SK-N-SH treated with all-trans-retinoic acid at 6 μM for 48 hours (cell line): ENCODE measurements at regions not wholly inside any gene's neighbourhood (a gene's known extent, or its start where the extent isn't known, plus 50 kb on each side); places are given as distances from the start of the nearest gene placed in this dataset.

ENCODE experiments used
- ARNTL ChIP-seq: fragments of 450-650 bp; formaldehyde crosslinking; IDR thresholded peaks from 2 replicates; pipeline ENCODE4 v1.5.0; 2020; ENCODE audit warnings: low read depth, mild to moderate bottlenecking, moderate library complexity, borderline replicate concordance
- BACH2 ChIP-seq: fragments of 250-450 bp; sonication (Bioruptor Pico); IDR thresholded peaks from 2 replicates; pipeline ENCODE4 v1.9.0; 2021; ENCODE audit warnings: mild to moderate bottlenecking, borderline replicate concordance
- CREB5 ChIP-seq: fragments of 250-450 bp; sonication (Bioruptor Pico); IDR thresholded peaks from 2 replicates; pipeline ENCODE4 v1.5.1; 2020; ENCODE audit warnings: low read depth, mild to moderate bottlenecking, moderate library complexity
- CSDC2 ChIP-seq: fragments of 250-450 bp; sonication (Bioruptor Pico); IDR thresholded peaks from 2 replicates; pipeline ENCODE4 v1.5.0; 2020; ENCODE audit warnings: mild to moderate bottlenecking, moderate library complexity
- GLIS3 ChIP-seq: fragments of 250-450 bp; sonication (Bioruptor Pico); IDR thresholded peaks from 2 replicates; pipeline ENCODE4 v1.5.0; 2020; ENCODE audit warnings: mild to moderate bottlenecking, moderate library complexity
- PPARA ChIP-seq: fragments of 250-450 bp; sonication (Bioruptor Pico); IDR thresholded peaks from 2 replicates; pipeline ENCODE4 v1.5.0; 2020; ENCODE audit warnings: mild to moderate bottlenecking, borderline replicate concordance
- TOX ChIP-seq: fragments of 250-450 bp; sonication (Bioruptor Pico); IDR thresholded peaks from 2 replicates; pipeline ENCODE4 v1.8.0; 2021; ENCODE audit warnings: mild to moderate bottlenecking, moderate library complexity, borderline replicate concordance
- ZFP3 ChIP-seq: fragments of 250-450 bp; sonication (Bioruptor Pico); IDR thresholded peaks from 2 replicates; pipeline ENCODE4 v1.5.0; 2020; ENCODE audit warnings: mild to moderate bottlenecking, moderate library complexity
- ZFP30 ChIP-seq: fragments of 450-650 bp; formaldehyde crosslinking; IDR thresholded peaks from 2 replicates; pipeline ENCODE4 v1.5.0; 2022; ENCODE audit warnings: mild to moderate bottlenecking, moderate library complexity

- no peak for TF ChIP-seq ZFP30 (CRISPR knock-in tag)
- TF ChIP-seq CSDC2 (CRISPR knock-in tag), result no peak
- no peak for TF ChIP-seq ARNTL (CRISPR knock-in tag)
- TF ChIP-seq CREB5 (CRISPR knock-in tag), result no peak
- TF ChIP-seq GLIS3 (CRISPR knock-in tag), result no peak
- no peak for TF ChIP-seq TOX (CRISPR knock-in tag)
- TF ChIP-seq ZFP3, result no peak
- TF ChIP-seq PPARA (CRISPR knock-in tag), result no peak
- TF ChIP-seq BACH2 (CRISPR knock-in tag), result no peak
Measured at GRCh38 chr2:12982149-12982584, 265.4 kb downstream of the TRIB2 start.
